ENCODE measurements at regions not wholly inside any gene's neighbourhood (a gene's known extent, or its start where the extent isn't known, plus 50 kb on each side); places are given as distances from the start of the nearest gene placed in this dataset.
"Not testable (repeated sequence)": the region's sequence is repeated elsewhere in the genome, so short reads cannot be mapped to it uniquely, and the experiment has no call there.

DNA sequence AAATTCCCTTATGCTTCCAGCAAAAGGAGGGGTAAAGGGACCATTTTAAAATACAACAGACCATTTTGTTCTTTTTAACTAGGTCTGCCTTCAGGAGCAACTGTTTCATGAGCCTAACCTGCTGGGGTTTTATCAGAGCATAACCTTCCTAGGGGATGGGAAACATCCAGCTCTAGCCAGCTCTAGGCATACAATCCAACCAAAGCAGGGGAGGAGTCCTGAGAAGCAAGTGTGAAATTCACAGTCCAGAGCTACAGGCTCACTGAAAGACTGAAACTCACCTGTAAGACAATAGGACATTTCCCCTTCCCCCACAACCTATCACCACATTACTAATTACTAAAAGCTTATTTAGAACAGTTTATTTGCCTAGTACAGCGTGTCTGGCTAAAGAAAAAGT lies 1296.6 kb upstream of the DDX18 start:
- no peak for DNase-seq

DNA sequence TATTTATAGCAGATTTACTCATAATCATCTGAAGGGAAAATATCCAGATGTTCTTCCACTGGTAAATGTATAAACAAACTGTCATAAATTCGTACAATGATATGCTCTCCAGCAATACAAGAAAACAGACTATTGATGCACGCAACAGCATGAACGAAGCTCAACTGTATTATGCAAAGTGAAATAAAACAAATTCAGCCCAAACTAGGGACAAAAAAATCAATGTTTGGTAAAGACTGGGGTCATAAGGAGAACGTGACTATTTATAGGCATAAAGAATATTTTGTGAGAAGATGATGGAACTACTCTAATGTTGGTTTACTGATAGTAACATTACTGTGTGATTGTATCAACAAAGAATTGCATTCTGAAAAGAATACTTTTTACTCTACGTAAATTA lies 1276.7 kb upstream of the DDX18 start:
- DNase-seq, result no peak

DNA sequence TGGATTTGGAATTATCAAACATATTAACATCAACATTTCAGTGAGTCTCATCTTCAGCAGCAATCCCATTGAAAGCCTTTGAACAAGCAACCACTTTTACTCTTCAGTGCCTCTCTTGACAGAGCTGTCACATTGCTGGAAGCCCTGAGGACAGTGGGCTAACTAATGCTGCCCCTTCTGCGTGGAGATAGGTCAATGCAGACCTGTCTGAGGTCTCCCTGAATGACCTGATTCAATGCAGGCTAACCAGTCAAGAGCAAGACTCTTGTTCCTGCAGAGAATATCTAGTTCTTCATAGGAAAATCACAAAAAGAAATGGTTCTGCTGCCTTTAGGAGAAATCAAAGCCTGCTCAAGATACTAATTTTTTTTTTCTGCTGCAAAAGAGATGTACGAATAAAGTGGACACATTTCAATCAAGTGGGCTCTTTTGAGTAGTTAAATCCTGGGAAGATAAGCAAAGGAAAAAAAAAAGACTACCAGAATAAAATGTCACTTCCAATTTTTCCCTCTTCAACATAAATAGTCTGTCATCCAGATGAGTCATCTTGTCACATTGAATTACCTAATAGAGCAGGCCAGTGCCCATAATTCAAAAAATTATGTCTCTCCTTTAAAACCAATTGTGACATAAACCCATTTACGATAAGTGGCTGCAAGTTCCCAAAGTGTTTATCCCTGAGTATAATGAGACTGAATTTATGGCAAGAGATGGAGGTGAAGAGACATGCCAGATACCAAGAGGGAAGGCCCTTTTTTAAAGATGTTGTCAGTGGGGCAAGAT lies 1269.0 kb upstream of the DDX18 start:
- DNase-seq, result no peak

DNA sequence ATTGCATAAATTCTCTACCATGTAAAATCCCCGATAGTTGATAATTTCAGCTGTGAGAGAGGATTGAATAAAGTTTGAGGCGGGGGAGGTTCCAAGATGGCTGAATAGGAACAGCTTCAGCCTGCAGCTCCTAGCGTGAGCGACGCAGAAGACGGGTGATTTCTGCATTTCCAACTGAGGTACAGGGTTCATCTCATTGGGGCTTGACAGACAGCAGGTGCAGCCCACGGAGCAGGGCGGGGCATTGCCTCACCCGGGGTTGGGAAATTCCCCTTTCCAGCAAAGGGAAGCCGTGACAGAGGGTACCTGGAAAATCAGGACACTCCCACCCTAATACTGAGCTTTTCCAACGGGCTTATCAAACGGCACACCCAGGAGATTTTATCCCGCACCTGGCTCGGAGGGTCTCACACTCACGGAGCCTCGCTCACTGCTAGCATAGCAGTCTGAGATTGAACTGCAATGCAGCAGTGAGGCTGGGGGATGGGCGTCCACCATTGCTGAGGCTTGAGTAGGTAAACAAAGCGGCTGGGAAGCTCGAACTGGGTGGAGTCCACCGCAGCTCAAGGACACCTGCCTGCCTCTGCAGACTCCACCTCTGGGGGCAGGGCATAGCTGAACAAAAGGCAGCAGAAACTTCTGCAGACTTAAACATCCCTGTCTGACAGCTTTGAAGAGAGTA lies 1261.6 kb upstream of the DDX18 start:
- not testable (repeated sequence) for DNase-seq

- no peak for DNase-seq
Measured at GRCh38 chr2:116580209-116580608, 1234.3 kb upstream of the DDX18 start.

- DNase-seq, result no peak
Measured at GRCh38 chr2:116582850-116583249, 1231.6 kb upstream of the DDX18 start.

GRCh38 chr2:116585669-116586327 lies 1228.7 kb upstream of the DDX18 start:
- no peak for DNase-seq

GRCh38 chr2:116586328-116586689 lies 1228.2 kb upstream of the DDX18 start:
- no peak for DNase-seq
